DMS 273 treated with DMSO at 0.1 percent for 48 hours (cell line): ENCODE measurements at regions not wholly inside any gene's neighbourhood (a gene's known extent, or its start where the extent isn't known, plus 50 kb on each side); places are given as distances from the start of the nearest gene placed in this dataset.

Experiments
- DNase-seq: peaks from one replicate; lab custom pipeline; 2025; lab: John Stamatoyannopoulos, UW

DNA sequence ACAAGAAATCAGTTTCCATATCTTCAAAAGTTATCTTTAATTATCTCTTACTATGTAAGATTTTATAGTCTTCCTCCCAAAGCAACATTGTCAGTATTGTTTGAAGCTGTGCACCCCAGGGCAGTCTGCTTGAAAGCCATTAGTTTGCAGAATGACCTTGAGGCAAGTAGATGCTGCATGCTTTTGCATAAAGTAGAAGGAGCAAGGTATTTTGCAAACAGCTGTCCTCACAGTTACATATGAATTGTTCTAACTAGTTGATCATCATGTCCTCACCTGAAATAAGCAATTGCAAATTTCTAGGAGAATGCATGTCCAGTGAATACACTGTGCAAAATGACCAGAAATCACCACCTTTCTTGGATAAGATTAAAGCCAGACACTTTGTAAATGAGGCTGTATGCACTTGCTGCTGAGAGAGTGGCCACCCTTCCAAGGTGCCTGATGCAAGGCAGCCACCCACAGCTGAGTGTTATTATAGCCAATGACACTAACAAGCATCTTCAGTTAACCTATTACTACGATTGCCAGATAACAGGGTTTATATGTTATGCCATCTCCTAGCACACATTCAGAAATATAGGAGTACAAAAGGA lies 730.0 kb upstream of the TMEM132C start:
- DNase-seq, result no peak

DNA sequence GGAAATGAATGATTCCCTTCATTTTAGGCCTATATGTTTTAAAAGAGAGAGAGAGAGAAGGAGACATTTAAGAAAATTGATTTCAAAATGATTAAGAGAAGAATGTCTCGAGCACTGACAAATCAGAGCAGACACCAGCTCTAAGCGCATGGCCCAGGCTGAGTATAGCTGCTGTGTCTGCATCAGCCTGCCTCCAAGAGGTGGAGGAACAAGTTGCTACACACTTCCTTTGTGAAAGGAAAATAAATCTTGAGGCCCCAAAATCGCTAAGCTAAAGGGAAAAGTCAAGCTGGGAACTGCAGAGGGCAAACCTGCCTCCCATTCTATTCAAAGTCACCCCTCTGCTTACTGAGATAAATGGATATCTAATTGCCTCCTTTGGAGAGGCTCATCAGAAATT lies 728.7 kb upstream of the TMEM132C start:
- DNase-seq, result no peak

DNA sequence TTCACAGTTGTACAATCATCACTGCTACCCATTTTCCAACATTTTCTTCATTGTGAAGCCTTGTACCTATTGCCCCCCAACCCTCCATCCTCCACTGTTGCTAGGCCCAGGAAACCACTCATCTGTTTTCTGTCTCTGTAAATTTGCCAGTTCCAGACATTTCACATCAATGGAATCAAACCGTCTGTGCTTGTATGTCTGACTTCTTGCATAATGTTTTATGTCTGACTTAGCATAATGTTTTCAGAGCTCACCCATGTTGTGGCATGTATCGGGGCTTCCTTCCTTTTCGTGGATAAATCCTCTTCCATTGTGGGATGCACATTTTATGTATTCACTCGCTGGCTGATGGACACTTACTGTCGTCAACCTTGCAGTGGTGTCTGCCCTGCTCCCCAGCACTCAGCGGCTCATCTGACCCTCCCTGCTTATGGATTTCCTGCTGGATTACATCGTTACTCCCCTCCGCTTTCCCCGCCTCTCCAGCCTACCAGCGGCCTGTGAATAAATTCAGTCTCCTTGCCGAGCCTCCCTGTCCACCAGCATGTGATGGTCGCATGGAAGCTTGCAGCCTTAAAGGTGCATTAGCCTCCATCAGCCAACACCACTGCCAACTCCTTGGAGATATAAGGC lies 727.6 kb upstream of the TMEM132C start:
- DNase-seq, result no peak

DNA sequence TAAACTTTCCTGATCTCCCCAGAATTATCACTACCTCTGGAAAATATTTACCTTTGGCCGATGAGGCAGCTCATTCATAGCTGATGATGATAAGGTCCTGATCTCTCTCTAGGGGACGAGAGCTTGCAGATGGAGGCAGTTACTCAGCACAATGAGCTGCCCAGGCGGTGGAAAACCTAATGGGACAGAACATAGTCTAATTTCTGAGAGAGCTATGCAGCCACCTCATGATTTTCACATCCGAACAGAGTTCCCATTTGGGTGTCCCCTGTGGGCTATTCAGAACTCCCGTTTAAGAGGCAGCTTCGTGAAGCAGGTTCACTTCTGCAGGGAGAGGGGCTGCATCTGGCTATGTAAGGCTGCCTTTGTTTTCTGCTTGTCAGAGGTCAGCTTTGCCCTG lies 724.6 kb upstream of the TMEM132C start:
- no peak for DNase-seq

DNA sequence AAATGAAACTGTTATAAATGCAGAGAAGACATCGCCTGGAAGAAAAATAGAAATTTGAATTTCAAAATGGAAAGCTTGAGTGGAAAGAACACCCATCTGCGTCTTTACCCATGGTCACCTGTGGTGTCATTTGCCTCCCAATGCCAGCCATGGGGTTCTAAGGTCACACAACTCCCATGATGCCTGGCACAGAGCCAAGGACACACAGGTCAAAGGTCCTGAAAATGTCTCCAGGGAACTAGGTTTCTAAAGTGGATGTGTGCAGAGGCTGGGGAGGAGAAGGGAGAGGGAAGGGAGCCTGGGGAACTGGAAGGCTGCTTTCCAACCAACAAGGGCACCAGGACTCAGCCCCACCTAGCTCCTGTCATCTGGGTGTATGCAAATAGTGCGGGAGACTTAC lies 724.0 kb upstream of the TMEM132C start:
- DNase-seq, result no peak

DNA sequence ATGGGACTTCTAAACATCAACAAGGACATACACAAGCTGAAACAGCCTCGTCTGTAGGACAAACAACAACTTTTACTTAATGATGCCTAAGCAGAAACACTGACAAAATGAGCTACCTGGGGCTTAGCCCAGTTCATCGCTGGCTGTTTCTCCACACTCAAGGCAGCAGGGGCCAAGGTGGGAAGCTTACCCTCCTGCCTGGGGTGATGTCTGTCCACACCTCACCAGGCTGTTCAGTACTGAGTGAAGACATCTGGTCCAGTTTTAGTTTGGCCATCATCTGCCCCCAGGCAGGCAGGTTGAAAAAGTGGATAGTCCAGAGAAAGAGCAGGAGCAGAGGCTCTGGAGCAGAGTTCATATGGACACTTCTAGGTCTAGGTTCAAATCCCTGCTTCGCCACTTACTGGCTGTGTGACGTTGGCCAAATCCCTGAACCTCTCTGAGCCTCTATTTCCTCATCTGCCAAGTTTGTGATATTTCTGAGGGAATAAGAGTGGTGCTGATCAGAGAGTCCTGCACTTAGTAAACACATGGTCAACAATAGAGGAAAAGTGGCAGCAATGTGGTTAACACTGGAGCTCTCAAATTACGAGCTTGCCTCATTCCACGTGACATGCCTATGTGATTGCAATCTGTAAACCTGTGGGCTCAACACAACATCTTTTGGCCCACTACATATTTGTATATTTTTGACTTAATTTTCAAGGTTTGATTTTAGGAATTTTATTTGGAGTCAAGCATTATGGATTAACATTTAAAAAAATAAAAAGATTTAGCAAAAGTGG lies 720.1 kb upstream of the TMEM132C start:
- no peak for DNase-seq

DNA sequence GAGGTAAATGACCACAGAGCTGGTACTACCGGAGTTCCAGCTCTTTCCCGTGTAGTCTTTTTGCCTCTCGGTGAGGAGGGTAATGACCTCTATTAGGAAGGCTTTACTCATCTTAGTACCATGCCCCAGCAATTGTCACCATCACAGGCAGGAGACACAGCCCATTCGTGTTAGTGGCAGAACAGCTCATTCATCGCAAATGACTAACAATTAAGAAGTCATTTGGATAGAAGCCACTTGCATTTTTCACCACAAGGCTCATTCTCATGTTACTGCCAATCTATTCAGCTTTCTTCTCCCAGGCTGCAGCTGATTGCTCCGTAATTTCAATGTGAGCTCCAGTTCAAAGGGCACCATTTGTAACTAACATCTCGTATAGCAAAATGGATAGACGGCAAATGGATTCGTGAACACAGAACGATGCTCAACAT lies 718.8 kb upstream of the TMEM132C start:
- DNase-seq, result no peak

DNA sequence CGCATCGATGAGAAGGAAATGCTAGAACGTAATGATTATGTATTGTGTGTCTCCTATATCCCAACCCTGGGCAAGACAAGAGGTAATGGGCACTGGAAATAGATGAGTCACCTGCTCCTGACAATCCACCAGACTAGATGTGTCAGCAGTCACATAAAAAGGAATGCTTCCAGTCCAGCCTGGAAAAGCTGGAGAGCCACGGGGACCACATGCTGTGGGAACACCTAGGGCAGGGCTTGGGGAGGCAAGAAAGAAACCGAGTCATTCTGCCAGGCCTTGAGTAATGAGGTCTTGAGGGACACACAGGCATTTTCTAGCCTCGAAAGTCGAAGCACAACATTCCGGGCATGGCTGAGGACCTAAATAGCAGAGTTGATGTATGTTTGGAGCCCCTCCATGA lies 716.7 kb upstream of the TMEM132C start:
- DNase-seq, result no peak

DNA sequence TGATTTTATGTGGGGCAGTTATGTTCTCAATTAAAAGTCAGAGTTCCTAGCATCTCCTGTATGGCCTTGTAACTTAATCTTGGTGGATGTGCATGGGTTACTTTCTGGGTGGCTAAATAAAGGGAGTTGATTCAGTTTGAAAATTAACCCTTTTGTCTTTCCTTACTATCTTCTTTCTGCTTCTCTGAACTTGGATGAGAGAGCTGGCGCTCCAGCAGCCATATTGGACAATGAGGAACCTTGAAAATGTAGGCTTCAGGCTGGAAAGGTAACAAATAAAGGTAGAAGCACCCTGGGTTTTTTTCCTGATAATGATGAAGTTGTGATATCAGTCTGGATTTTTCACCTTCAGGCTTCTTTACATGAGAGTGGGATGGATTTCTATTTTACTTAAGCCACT lies 714.1 kb upstream of the TMEM132C start:
- DNase-seq, result no peak

DNA sequence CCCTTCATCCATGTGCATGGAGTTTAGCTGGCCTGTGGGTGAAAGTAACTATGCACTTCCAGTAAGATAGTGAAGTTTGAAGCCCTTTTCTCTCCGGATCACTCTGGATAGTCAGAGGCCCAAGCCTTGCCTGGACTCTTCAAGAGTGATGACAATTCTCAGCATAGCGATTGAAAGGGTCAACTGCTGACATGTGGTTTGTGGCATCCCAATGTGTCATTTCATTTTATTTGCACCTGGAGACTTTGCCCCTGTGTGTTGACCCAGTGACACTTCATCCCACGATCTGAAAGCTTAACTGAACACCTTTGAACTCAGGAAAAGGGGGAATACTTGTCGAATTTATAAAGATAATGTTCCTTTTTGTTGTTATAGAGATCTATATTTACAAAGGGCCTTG lies 711.9 kb upstream of the TMEM132C start:
- DNase-seq, result no peak

DNA sequence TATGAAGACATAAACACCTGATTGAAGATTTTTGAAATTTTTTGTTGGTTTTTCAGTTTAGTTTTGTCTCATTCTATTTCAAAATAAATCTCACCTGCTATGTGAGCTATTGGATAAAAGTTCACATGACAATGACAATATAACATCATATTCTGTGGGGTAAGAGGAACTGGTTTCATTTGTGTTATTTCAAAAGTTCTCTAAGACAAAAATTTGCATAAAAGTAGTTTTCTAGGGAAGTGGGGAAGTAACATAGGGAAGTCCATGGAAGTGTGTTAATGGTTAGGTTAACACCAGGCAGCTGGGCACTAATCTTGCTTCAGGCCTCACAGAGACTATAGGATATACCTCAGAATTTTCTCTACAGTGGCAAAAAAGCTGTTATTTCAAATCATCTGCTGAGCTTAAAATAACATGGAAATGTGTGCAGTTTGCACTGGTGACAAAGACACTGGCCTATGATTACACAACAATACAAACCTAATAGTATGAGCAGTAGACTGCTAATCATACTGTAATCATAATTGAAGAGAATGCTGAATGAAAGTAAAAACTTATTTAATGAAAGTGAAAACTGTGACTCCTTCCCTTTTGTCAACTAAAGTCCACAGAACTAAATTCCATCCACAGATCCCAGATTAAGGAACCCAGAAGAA lies 710.6 kb upstream of the TMEM132C start:
- DNase-seq, result no peak

DNA sequence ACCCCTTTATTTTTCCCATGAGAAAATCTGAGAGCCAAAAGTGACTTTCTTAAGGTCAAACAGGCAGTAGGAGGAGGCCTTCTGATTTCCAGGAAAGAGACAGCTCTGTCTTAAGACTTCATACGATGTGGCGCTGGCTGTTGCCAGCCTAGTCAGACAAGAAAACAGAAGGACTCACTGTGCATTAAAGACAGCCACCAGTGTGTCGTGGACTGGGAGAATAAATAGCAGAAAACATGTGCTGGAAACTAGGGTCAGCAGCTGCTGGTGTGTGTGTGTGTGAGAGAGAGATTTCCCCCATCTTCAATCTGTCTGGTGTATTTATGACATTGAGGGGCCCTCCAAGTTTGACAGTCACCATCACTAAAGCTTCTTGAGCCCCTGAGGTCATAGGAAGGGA lies 708.6 kb upstream of the TMEM132C start:
- no peak for DNase-seq

DNA sequence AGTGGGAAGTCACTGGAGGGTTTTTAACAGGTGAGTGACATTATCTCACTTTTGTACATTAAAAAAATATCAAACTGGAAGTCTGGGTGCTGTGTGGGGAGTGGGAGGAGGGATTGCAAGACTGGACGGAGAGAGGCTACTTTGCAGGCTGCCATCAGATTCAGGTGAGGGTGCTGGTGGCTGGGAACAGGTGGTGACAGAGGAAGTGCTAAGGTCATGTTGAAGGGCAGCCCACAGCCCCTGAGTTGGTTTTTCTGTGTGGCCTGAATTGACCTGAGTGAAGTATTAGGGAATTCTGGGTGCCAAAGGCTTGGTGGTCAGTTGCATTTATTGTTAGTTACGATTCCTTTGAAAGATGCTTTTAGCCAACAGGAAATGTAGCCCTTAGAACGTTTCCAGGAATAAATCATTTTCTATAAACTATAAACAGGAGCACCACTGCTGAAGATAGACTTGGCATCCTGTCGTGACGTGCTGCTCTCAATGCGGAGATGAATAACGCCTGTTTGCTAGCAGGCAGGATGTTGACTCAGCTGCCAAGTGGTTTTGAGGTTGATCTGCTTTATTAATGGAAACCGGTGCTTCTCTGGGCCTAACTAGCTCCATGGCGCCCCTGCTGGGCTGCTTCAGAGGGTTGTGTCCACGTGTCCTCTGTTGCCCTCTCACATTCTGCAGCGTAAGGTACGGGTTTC lies 707.5 kb upstream of the TMEM132C start:
- no peak for DNase-seq

DNA sequence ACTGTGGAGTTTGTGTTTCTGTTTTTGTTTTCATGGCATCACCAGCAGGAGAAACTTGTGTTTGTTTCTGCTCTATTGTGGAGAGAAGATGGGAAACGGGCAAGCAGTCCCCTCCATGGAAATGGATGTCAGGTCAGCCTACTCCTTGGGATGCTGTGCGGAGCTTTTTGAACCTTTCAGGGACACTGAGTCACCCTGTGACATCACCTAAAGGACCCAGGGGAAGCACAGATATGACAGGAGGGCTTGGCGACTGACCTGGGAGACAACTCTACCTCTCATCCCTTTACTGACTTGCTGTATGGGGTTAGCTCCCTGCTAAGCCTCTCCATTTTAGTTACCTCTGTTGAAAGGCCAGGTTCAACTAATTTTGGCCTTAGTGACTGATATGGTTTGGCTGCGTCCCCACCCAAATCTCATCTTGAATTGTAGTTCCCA lies 706.9 kb upstream of the TMEM132C start:
- DNase-seq, result no peak

DNA sequence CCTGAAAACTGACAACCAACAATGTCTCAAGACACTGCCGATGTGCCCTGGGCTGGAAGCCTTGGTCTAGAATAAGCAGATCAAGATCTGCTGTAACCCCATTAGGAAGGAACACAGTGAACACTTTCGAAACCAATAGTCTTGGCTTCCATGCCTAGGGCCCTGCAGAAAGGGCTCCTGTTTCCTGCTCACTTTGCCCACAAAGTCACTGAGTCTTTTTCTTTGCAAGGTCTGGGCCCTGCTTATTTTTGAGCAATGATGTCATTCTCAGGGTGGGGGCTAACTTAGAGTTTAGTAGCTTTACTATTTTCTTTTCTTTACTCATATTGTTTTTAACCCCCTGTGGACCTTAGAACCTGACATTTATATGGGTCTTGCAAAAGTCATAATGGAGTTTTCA lies 704.2 kb upstream of the TMEM132C start:
- DNase-seq, result no peak

DNA sequence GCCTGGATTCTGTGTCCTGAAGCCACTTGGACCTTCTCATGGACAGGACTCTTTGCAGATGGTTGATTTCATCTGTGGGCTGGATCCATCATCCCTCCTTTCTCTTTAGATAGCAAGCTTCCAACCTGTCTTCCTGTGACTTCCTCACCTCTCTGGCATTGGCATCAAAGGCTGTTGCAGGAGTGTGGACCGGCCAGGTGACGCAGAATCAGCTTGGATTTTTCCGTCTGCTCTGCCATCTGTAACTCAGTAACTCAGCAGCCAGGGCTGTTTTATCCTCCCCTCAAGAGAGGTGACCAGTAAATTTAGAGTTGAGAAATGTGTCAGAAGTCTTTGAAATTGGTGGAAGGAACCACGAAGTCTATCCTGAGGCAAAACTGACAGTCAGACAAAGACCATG lies 701.7 kb upstream of the TMEM132C start:
- DNase-seq, result no peak

DNA sequence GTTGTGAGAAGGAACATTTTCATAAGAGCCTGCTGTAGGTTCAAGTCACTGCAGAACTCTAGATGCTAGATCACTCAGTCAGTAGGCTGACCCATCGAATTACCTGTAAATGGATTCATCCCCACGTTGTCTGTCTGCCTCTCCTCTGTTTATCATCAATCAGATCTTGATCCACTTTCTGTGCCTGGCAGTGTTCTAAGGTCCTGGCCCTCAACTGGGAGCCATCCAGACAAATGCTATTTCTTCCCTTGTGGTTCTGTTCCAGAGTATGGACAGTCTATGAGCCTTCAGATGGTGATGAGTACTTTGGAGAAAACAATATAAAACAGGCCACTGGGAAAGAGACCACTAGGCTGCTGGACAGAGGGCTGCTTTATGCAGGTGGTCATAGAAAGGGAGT lies 699.4 kb upstream of the TMEM132C start:
- no peak for DNase-seq

DNA sequence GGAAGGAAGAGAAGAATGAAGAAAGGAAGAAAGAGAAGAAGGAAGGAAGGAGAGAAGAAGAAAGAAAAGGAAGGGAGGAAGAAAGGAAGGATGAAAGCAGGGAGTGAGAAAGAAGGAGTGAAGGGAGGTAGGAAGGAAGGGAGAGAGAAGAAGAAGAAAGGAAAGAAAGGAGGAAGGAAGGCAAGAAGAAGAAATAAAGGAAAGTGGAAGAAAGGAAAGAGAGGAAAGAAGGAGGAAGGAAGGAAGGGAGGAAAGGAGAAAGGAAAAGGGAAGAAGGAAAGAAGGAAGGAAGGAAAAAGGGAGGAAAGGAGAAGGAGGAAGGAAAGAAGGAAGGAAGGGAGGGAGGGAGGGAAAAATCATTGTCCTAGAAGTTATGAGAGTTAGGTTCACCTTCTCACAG lies 696.6 kb upstream of the TMEM132C start:
- no peak for DNase-seq

DNA sequence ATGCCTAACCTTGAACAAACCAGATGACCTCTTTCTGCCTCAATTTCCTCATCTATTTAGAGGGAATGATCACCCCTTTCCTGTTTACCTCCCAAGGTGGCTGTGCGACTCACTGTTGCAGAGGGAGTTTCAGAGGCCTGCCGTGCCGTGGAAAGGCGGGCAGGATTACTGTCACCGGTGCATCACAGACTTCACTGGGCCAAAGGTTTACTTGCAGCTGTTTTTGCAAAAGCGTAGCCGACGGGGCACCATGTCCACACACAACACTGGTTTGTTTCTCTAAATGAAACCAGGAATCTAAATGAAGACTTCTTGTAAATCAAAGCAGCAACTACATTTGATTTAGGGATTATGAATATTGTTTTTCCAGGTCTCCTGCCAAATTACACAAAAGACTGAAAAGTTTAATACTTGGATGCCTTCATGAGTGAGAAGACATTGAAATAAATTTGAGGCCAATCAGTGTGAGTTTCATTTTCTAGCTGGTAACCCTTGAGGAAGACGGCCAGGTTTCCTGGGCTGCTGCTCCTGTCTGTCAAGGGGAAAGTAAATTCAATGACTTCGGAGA lies 696.1 kb upstream of the TMEM132C start:
- DNase-seq, result no peak

DNA sequence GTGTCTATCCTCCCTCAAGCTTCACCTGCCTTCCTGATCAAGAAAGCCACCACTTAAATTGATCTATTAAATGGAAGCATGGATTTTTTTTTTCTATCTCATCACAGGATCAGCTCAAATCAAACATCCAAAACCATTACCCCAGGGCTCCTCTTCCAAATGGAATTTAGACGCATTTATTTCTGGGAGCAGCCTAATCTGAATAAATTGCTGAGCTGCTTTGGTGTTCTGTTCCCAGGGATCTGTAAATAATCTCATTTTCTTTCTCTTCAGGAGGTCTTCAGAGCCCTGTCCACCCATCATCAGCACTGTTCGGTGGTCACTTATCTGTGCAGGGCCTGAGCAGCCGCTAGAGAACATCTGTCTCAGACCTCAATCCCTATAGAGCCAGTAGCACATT lies 695.4 kb upstream of the TMEM132C start:
- DNase-seq, result no peak

DNA sequence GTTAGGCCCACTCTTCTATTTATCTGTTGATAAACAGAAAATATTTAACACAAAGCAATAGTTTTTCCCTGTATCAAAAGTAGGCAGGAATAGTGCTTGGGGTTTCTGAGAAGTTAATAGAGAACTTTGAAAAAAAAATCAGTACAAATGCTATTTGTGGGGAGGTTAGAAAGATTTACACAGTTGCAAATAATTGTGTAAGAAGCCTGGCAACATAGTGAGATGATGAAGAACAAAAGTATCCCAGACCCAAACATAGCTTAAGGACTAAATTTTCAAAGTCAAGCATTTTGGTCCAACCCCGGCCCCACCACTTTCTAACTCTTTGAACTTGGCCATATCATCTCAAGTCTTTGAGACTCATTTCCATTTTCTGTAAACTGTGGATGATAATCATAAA lies 687.5 kb upstream of the TMEM132C start:
- no peak for DNase-seq

DNA sequence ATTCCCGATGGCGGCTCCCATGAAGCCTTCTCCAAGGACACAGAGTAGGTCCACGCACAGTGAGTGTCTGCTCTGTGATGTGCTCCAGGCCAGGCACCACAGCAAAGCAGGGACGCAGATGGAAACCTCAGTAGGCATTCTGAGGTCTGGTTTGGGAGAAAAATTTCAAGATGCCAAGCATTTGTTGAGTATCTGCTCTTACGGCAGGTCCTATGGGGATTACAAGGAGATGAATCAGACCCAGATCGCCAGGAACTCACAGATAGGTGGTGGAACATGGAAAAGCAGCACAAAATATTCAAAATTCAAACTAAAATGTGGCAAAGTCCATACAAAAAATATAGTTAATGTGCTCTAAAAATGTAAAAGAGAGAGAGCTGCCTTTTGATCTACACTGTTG lies 684.9 kb upstream of the TMEM132C start:
- DNase-seq, result no peak
